Smooth muscle cell of the brain vasculature (primary cell): ENCODE measurements at regions not wholly inside any gene's neighbourhood (a gene's known extent, or its start where the extent isn't known, plus 50 kb on each side); places are given as distances from the start of the nearest gene placed in this dataset.

ENCODE experiments used
- DNase-seq: peaks from one replicate; pipeline ENCODE4 v3.0.0-alpha.2; 2012; ENCODE audit warnings: low read depth, low spot score

DNA sequence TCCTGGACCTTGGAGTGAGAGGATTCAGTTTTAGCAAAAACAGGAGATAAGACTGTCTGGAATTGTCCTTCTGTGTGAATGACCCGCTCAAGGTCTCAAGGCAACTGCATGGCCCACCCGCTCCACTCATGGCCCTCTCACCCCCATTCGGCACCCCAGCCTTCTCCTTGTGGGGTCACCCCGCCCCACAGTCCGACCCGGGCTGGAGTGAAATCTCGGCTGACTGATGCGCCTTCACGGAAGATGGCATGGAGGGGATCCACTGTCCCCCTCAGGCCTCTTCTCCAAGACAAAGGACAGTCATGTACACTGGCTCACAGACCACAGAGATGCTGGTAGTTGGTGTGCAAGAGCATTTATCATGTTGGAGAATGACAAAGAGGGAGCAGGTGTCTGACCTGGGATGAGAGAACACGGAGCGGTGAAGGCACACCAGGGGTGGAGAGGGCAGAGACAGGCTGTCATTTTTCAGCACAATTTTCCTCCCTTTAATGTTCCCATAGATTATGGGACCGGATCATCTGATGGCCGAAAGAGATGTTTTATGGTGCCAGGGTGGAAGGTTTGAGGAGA, 391.9 kb upstream of the TNRC6C start:
- DNase-seq, result no peak

DNA sequence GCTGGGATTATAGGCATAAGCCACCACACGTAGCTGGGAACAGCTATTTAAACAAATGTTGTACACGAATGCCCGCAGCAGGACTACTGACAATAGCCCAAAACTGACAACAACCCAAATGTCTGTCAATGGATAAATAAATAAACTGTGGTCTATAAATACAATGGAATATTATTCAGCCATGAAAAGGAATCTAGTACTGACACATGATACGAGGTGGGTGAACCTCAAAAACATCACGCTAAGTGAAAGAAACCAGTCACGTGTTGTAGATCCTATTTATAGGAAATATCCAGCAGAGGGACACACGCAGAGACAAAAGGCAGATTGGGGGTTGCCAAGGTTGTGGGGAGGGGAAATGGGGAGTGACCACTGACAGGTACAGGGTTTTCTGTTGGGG, 390.0 kb upstream of the TNRC6C start:
- no peak for DNase-seq

DNA sequence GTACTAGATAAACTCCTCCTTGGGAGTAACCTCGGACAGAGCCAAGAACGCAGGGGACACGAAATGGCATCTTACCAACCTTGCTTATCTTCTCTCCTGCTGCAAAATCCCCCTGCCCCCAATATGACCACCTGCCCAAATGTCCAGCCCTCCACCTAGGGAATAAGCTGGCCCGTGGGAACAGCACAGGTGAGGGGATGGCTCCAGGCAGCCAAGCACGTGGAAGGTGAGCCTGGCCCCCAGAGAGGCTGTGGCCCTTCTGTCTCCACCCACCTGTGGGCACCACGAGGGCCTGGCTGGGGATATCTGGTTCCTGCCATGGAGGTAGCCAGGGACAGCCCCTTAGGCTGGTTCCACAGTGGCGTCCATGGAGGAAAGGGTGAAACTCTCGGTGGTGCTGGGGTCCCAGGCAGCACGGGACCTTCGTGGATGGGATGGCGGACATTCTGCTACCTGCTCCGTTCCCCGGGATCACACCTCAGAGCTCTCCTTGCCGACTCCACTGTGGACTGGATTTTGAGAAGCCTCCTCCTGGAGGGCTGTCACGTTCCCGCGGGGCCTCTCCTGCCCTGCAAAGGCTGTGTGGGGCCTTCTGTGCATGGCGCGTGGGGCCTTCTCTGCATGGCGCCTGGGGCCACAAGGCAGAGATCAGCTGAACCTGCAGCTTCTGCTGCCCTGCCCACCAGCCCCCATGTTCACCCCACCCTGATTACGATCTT, 388.5 kb upstream of the TNRC6C start:
- DNase-seq, result no peak

DNA sequence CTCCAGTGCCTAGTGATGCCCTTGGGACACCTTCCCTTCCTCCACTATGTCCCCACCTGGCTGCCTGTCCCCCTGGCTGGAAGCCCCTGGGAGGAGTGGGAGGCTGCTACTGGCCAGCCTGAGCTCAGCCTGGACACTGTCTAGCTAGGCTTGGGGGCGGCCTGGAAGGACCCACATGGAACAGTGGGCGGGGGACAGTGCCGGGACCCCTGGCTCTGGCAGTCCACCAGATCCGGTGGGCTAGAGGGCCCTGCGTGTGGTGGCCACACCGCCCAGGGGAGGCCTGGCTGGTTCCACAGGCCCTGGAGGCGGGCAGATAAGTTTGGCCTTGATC, 388.0 kb upstream of the TNRC6C start:
- DNase-seq, result no peak

DNA sequence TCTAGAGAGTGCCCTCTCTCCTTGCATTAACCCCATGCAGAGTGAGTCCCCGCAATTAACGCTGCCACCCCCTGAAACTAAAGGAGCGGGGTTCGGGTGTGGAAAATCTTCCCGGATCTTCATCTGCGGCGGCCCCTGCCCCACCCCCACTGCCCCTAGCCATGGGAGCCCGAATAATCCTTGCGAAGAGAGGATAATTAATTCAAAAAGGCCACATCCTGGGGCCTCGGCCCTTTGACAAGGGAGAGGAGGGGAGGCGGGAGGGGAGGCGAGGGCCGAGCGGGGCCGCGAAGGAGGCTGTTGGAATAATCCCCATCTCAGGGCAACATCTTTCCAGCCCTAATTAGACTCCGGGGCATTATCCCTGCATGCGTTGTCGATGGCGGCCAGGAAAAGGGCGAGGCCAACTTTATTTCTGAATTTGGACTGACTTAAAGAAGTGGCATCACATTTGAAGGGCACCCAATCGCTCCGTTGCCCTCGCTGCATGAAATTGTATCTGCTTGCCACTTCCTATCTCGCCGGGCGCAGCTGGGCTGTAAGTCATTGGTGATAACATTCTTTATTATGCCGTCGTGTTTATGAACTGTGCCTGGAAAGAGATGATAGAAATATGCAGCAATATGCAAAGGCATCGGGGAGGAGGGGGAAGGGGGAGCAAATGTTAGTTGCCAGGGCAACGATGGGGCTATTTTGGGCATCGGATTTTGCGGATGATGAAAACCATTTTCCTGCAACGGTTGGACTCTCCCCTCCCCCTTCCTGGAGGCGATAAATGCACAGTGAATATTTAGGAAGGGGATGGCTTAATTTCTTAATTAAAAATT, 387.1 kb upstream of the TNRC6C start:
- DNase-seq, result no peak

DNA sequence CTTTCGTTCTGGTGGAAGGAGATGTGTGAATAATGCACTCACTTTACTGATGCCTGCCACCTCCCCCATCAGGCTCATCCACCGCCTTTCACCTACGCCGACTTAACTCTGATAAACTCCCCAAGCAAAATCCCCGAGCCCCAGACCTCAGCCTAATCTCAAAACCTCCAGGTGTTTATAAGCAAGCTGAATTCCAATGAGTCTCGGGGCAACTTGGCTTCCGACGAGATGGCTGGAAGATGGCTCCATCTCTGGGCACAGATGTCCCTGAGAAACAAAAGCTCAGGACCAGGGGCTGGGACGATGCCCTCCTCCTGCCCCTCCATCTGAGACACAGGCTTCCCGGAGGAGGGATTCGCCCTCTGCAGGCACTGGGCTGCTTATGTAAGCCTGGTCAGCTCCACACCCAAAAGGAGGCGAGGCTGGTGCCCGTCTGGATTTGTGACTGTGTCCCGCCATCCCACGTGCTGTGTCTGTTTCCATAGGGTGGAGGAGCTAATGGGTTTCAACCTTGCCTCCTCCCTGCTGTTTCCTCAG, 386.4 kb upstream of the TNRC6C start:
- no peak for DNase-seq

DNA sequence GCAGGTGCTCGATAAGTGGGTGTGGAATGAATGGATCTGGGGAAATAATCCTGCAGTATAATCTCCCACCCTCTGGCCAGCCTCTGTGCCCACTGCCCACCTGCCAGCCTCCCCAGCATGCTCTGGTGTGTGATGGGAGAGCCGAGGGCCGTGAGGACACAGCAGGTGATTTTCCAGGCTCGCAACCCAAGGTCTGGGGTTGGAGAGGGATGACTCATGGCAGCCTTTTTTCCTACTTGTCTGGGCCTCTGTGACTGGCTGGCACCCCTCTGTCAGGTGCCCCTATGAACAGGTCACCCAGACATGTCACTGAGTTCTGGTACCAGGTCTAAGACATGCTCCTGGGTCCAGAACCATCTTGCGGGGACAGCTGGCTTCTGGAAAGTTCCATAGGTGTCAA, 385.7 kb upstream of the TNRC6C start:
- DNase-seq, result no peak

DNA sequence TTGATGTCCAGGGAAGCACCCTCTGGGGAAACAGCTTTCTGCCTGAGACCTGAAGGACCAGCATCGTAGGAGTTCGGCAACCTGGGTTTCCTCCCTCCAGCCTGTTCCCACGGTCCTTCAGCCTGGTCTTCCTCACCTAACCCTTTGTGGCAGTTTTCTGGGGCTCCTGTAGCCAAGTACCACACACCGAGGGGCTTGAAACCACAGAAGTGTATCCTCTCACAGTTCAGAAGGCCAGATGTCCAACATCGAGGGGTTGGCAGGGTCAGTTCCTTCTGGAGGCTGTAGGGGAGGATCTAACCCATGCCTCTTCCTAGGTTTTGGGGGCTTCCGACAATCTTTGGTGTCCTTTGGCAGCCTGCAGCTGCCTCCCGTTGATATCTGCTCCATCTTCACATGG, 381.0 kb upstream of the TNRC6C start:
- no peak for DNase-seq

DNA sequence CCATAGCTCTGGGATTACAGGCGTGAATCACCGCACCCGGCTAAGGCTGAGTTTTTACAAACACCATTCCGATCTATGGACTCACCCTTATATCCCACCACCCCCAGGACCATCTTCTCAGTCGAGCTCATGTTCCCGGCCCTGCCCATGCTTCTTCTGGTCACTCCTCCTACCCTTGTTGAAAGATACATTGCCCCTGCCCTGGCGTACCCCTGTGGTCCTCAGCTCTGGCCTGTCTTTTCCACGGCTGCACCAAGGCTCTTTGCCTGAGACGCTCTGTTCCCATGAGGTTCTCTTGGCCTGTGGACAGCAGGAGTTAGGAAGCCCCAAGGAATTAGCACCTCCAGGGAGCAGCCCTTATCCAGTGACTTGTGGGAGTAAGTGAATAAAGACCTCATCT, 379.4 kb upstream of the TNRC6C start:
- DNase-seq, result no peak

DNA sequence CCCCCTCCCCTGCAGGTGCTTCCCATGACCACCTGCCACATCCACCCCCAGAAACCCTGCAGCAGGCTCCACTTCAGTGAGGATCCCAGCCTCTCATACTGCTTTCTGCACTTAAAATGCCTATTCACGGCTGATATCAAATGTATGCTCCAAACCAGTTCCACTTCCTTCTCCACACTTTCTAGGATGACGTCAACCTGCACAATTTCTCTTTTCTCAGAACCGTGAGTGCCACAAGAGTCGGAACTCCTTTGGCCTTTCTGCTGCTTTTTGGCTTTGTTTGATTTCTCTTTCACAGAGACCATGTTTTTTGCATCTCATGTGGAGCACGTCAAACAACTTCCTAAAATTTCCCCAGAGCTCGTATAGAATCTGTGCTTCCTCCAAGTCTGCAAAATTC, 378.8 kb upstream of the TNRC6C start:
- no peak for DNase-seq

DNA sequence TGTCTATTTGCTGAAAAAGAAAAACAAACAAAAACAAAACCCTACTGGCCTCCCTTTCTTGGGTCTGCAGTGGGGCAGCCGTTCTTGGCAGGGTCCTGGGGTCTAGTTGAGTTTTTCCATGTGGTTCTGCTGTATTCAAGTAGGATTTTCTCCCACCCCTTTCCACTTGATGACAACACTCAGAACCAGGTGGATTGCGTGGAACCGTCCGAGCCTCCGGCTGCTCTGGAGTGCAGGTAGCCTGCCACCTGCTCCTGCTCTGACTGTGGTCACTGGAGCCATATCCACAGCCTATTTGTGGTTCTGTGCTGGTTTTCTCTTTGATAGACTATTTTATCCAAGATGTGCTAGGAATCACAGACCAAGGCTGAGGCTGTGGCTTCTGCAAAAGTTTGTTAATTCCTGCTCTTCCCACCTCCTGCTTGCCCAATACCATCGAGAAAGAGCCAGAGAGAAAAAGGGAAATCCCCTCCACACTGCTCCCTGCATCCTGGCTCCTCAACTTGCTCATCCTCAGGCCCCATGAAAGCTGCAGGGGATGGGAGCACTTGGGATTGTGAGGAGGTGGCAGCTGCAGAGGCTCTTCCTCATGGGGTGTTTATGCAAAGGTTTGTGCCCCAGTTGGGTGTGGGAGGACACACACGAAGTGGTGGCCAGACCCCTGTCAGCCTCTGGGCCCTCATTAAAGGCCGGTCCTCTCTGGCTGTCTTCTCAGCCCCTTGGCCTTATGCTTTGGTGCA, 377.8 kb upstream of the TNRC6C start:
- DNase-seq, result no peak

DNA sequence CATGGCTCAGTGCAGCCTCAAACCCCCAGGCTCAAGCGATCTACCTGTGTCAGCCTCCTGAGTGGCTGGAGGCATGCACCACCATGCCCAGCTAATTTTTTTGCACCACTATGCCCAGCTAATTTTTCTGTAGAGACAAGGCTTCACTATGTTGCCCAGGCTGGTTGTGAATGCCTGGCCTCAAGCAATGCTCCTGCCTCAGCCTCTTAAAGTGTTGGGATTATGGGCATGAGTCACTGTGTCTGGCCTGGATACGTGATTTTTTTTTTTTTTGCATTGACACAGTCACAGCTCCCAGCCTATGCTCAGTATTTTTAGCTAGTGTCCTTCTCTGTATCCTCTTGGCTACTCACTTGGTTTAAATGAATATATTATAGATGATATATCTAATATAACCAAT, 377.0 kb upstream of the TNRC6C start:
- DNase-seq, result no peak

DNA sequence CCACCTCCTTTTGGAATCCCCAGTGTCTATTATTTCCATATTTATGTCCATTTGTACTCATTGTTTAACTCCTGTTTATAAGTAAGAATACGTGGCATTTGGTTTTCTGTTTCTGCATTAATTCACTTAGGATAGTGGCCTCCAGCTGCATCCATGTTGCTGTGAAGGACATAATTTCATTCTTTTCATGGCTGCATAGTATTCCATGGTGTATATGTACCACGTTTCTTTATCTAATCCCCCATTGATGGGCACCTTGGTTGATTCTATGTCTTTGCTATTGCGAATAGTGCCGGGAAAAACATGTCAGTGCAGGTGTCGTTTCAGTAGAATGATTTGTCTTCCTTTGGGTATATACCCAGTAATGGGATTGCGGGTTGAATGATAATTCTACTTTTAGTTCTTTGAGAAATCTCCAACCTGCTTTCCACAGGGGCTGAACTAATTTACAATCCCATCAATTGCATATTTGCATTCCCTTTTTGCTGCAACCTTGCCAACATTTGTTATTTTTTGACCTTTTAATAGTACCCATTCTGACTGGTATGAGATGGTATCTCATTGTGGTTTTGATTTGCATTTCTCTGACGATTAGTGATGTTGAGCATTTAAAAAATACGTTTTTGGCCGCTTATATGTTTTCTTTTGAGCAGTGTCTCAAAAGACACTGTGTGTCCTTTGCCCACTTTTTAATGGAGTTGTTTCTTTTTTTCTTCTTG, 373.2 kb upstream of the TNRC6C start:
- no peak for DNase-seq

DNA sequence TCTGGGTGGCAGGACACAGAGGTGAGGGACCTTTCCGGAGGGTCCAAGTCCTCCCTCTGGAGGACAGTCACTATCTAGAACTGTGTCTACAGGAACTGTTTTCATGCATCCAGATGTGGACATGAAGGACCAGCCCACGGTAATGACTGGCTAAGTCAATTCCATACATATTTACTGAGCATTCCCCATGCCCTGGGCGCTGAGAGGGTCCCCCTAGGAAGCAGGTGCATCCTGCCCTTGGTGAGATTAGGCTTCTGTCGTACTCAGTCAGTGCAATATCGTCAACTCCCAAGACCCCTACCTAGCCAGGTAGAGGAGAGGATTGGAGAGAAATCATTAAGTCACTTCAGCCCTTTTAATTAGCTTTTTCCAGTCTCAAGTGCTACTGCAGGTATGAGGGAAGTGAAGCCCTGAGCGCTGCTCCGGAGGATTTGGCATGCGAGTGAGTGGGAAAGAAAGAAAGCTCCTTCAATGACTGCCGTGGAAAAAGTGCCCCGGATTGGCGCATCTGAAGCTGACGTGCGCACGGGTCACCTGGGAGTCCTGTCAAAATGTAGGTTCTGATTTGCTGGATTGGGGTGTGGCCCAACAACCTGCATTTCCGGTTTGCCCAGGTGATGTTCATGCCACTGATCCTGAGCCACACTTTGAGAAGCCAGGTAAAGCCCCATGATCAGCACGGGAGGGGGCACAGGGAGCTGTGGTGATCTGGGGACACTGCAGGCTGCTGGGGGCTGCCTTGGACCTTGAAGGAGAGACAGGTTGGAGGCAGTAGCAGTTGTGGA, 367.4 kb upstream of the TNRC6C start:
- no peak for DNase-seq

DNA sequence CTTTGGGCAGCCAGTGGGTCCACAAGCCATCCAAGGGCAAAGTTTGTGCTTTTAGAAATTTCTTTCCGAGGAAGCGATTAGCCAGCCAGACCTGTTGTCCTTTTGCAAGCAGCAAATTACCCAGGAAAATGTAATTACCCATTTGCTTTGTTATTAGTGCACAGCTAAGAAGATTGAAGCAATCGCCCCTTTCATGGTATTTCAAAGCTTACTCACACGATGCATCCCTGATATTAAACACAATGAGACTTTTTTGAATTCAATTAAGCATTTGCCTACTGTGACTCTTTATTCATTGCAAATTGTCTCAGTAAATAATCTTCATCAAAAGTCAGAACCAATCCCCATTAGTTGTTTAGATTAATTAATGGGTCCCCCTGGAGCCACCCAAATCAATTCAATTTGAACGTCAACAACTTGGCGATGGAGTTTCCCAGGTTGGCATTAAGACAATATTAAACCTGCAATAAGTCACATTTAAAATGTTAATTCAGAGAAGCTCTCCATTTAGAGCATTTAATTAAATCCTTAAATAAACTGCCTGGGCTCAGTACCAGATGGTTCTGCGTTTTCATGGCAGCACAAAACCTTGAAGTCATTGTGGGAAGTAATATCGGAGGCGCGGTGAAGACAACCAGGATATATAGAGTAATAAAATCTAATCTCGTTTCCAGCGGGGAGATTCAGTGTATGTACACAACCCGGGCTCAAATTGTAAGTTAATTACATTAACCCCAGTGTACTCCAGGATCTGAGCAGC, 366.2 kb upstream of the TNRC6C start:
- DNase-seq, result no peak

DNA sequence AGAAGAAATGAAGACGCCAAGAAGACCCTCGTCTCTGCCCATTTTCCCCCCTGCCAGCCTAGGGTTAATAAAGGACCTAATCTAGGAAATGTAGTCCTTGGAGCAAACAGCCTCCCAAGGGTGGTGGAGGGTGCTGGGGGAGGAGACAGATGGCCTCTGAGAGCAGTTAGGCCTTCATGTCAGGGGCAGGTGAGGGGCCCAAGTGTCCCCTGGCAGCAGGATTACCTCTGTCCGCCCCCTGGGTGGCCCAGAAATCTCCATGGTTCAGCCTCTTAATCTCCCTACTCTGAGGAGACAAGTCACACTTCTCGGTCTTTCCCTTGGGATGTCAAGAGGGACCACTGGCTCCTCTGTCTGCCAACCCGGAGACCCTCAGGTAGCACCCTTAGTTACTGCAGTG, 365.4 kb upstream of the TNRC6C start:
- DNase-seq, result no peak

DNA sequence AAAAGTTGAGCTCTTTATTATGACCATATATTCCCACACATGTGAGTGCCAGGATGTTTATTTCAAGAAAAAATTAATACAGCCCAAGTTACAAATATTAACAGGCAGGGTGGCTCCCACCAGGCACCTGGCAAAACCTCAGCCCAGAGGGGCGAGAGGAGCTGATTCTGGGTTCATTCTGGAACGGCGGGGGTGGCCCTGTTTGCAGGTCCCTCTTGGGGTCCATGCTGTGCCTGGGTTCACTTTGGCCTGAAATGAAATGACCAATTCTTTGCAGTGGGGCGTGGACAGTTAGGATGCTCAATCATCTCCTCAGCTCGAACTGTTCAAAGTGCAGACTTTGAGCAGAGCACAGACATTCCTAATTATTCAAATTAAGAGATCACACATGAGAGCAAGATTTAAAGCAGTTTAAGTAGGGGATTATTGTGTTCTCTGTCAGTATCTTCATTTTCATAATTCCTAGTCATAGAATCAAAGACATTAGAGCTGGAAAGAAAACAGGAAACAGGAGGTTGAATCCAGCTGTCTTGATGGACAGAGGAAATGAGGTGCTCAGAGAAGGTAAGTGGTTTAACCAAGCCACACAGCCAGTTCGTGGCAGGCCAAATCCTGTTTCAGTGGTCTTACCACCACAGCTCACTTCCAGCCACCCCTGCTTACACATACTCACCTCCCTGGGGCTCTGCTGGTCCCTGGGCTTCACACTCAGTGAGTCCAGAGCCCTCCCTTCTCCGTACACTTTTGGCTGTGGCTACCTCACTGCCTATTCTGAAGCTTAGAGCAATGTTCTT, 363.9 kb upstream of the TNRC6C start:
- no peak for DNase-seq

DNA sequence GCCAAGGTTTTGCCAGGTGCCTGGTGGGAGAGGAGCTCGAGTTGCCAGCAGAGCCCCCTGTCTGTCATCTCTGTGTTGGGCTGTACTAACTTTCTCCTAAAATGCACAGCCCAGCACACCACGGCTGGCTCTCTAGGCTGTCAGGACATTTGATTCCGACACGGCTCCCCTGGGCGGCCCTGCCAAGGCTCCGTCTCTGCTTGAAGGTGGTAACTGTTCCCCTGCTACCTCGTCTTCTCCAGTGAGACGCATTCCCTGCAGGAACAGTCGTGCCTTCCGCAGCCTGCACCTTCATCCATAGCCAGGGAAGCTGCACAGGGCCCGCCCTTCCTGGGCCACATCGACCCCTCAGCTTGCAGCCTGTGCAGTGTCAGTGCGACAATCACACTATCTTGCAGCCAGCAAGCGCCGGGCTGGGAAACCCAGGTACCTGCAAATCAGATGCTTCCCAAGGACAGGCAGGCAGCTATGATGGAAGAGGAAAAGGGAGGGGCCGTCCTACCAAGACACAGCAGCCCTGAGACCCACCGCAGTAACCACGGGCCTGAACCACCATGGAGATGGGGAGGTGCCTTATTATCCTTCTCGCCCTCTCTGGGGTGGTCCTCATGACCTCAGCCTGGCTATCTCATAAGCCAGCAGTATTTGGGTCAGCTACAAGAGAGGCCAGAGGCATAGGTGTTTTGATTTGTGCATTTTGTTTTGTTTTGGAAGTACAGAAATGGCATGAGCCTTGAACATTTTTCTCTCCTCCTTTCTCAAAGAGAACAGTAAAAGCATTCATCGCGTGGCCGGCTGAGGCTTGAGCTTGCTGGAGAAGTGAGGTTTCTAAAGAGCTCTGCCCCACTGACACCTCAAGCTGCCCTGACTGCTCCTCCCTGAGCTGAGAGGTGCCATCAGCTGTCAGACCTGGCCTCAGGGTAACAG, 361.7 kb upstream of the TNRC6C start:
- DNase-seq, result no peak
